Trophoblast cell (in vitro differentiated cells and primary cell): ENCODE measurements at regions not wholly inside any gene's neighbourhood (a gene's known extent, or its start where the extent isn't known, plus 50 kb on each side); places are given as distances from the start of the nearest gene placed in this dataset.

ENCODE experiments used
- DNase-seq, 2 donors: peaks; one replicate each; pipeline ENCODE4 v3.0.0-alpha.2; 2016
- H2AFZ ChIP-seq: 2 replicates; pipeline ENCODE4 v1.6.1; 2013; ENCODE audit warnings: low read length, moderate library complexity, mild to moderate bottlenecking; ENCODE audit not compliant: insufficient read depth, poor library complexity
- H2AK5ac ChIP-seq: 2 replicates; pipeline ENCODE4 v1.6.1; 2013; ENCODE audit warnings: mild to moderate bottlenecking, low read length
- H2BK120ac ChIP-seq: 2 replicates; pipeline ENCODE4 v1.6.1; 2013; ENCODE audit warnings: low read length, mild to moderate bottlenecking, moderate library complexity; ENCODE audit not compliant: insufficient read depth, poor library complexity
- H2BK12ac ChIP-seq: 2 replicates; pipeline ENCODE4 v1.6.1; 2013; ENCODE audit warnings: mild to moderate bottlenecking, low read length, moderate library complexity
- H2BK5ac ChIP-seq: 2 replicates; pipeline ENCODE4 v1.6.1; 2013; ENCODE audit warnings: low read length, low read depth, moderate library complexity, mild to moderate bottlenecking; ENCODE audit not compliant: poor library complexity
- H3K14ac ChIP-seq: 2 replicates; pipeline ENCODE4 v1.6.1; 2013; ENCODE audit warnings: mild to moderate bottlenecking, low read length
- H3K18ac ChIP-seq: 2 replicates; pipeline ENCODE4 v1.6.1; 2013; ENCODE audit warnings: mild to moderate bottlenecking, low read length
- H3K23ac ChIP-seq: 2 replicates; pipeline ENCODE4 v1.6.1; 2013; ENCODE audit warnings: low read length
- H3K27ac ChIP-seq: 2 replicates; pipeline ENCODE4 v1.5.1; 2013; ENCODE audit warnings: low read depth, mild to moderate bottlenecking, inconsistent platforms, low read length, moderate library complexity
- H3K27me3 ChIP-seq: 2 replicates; pipeline ENCODE4 v1.6.1; 2013; ENCODE audit warnings: inconsistent platforms, mild to moderate bottlenecking, low read length, moderate library complexity; ENCODE audit not compliant: insufficient read depth
- H3K36me3 ChIP-seq, 2 experiments: 1 replicate in 1 of 2; 2 replicates in 1 of 2; pipeline ENCODE4 v1.6.1; 2013; ENCODE audit warnings: low read length in 2 of 2, mild to moderate bottlenecking in 2 of 2, moderate library complexity in 1 of 2; ENCODE audit not compliant: insufficient read depth in 2 of 2, control insufficient read depth in 1 of 2
- H3K4ac ChIP-seq: 2 replicates; pipeline ENCODE4 v1.6.1; 2013; ENCODE audit warnings: low read depth, mild to moderate bottlenecking, low read length, moderate library complexity
- H3K4me1 ChIP-seq, 2 experiments: 1 replicate in 1 of 2; 2 replicates in 1 of 2; pipeline ENCODE4 v1.6.1; 2013; ENCODE audit warnings: low read length in 2 of 2, mild to moderate bottlenecking in 2 of 2, moderate library complexity in 1 of 2; ENCODE audit not compliant: insufficient read depth in 2 of 2, control insufficient read depth in 1 of 2
- H3K4me2 ChIP-seq: 2 replicates; pipeline ENCODE4 v1.6.1; 2013; ENCODE audit warnings: inconsistent platforms, mild to moderate bottlenecking, low read length, moderate library complexity
- H3K4me3 ChIP-seq: 2 replicates; pipeline ENCODE4 v1.5.1; 2013; ENCODE audit warnings: mild to moderate bottlenecking, low read depth, low read length, inconsistent platforms
- H3K79me1 ChIP-seq: one replicate; pipeline ENCODE4 v1.6.1; 2013; ENCODE audit warnings: low read length
- H3K79me2 ChIP-seq: 2 replicates; pipeline ENCODE4 v1.6.1; 2013; ENCODE audit warnings: low read length, mild to moderate bottlenecking; ENCODE audit not compliant: control insufficient read depth, insufficient read depth, poor library complexity
- H3K9ac ChIP-seq: 2 replicates; pipeline ENCODE4 v1.6.1; 2013; ENCODE audit warnings: mild to moderate bottlenecking, low read length
- H3K9me3 ChIP-seq: 2 replicates; pipeline ENCODE4 v1.6.1; 2013; ENCODE audit warnings: low read depth, mild to moderate bottlenecking, control low read depth, inconsistent platforms, low read length; ENCODE audit not compliant: insufficient read depth
- H4K12ac ChIP-seq: 2 replicates; pipeline ENCODE4 v1.6.1; 2013; ENCODE audit warnings: low read depth, mild to moderate bottlenecking, low read length, moderate library complexity
- H4K8ac ChIP-seq: 2 replicates; pipeline ENCODE4 v1.6.1; 2013; ENCODE audit warnings: low read depth, mild to moderate bottlenecking, low read length, moderate library complexity
- H4K91ac ChIP-seq: one replicate; pipeline ENCODE4 v1.6.1; 2013; ENCODE audit warnings: low read depth, mild to moderate bottlenecking, low read length, moderate library complexity
- WGBS: extraction: QIAGEN DNeasy Blood & Tissue Kit; methylation state at CpG from one replicate; pipeline ENCODE4 v1.1.7; 2013; ENCODE audit warnings: missing lambda C conversion rate; ENCODE audit not compliant: insufficient read length, insufficient coverage; ENCODE audit errors: extremely low coverage; 5-methylcytosine and 5-hydroxymethylcytosine counted together

GRCh38 chr6:105626295-105627158 is 223.6 kb upstream of the PREP start:
- Histone ChIP-seq H3K4me3 (no peak overlapping the region), H3K4me1 (no peaks in the 10 kb centered on the region), H3K14ac (no peak overlapping the region), H4K12ac (no peak overlapping the region), H3K18ac (no peak overlapping the region), H4K91ac (no peak overlapping the region), H3K9me3 (peaks cover 2% of the 10 kb centered on the region), H3K27ac (no peak overlapping the region), H3K79me1 (no peaks in the 10 kb centered on the region), H3K79me2 (no peaks in the 10 kb centered on the region), H2AK5ac (no peak overlapping the region), H2AFZ (no peak overlapping the region), H2BK5ac (no peak overlapping the region), H4K8ac (no peak overlapping the region), H3K4ac (no peak overlapping the region), H3K23ac (no peak overlapping the region), H3K4me2 (no peak overlapping the region), H3K27me3 (no peaks in the 10 kb centered on the region), H3K9ac (no peak overlapping the region), H2BK120ac (no peak overlapping the region), H3K36me3 (no peaks in the 10 kb centered on the region), H2BK12ac (no peak overlapping the region)
- no peak for DNase-seq
- WGBS = no CpG with 5 or more reads among the region's 2 CpGs

GRCh38 chr6:105624021-105624420 is 221.1 kb upstream of the PREP start:
- Histone ChIP-seq H2BK120ac (no peak overlapping the region), H3K27ac (no peak overlapping the region), H3K4ac (no peak overlapping the region), H2BK5ac (no peak overlapping the region), H3K36me3 (no peaks in the 10 kb centered on the region), H3K4me3 (no peak overlapping the region), H4K8ac (no peak overlapping the region), H3K4me1 (no peaks in the 10 kb centered on the region), H3K27me3 (no peaks in the 10 kb centered on the region), H3K9me3 (peaks cover 2% of the 10 kb centered on the region), H3K79me1 (no peaks in the 10 kb centered on the region), H3K9ac (no peak overlapping the region), H2BK12ac (no peak overlapping the region), H4K91ac (no peak overlapping the region), H3K14ac (no peak overlapping the region), H3K18ac (no peak overlapping the region), H2AK5ac (no peak overlapping the region), H3K4me2 (no peak overlapping the region), H2AFZ (no peak overlapping the region), H4K12ac (no peak overlapping the region), H3K23ac (no peak overlapping the region), H3K79me2 (no peaks in the 10 kb centered on the region)
- WGBS = no CpG with 5 or more reads among the region's 3 CpGs
- DNase-seq = no peak

DNA sequence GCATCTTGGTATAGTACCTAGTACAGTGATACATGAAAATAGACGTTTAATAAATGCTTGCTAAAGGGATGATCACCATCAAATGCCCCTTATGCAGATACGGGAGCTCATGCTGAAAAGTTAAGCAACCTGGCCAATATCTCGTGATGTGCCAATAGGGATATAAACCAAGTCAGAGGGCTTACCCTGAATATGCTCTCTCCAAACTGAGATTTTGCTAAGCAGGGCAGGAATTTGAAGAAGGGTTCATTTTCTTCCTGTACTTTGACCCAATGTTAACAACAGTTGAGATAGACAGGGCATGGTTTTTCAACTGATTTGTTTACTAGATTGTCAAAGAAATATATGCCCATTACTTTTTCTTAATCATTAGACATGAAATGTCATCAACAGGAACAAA is 219.3 kb upstream of the PREP start:
- whole genome bisulfite sequencing = no CpG with 5 or more reads among the region's 3 CpGs
- Histone ChIP-seq H3K36me3 (no peaks in the 10 kb centered on the region), H2AK5ac (no peak overlapping the region), H4K12ac (no peak overlapping the region), H2AFZ (no peak overlapping the region), H3K4me2 (no peak overlapping the region), H3K79me1 (no peaks in the 10 kb centered on the region), H2BK12ac (no peak overlapping the region), H3K27me3 (no peaks in the 10 kb centered on the region), H3K4me3 (no peak overlapping the region), H4K91ac (no peak overlapping the region), H3K27ac (no peak overlapping the region), H3K14ac (no peak overlapping the region), H3K9me3 (no peaks in the 10 kb centered on the region), H3K23ac (no peak overlapping the region), H3K4ac (no peak overlapping the region), H2BK5ac (no peak overlapping the region), H3K18ac (no peak overlapping the region), H2BK120ac (no peak overlapping the region), H4K8ac (no peak overlapping the region), H3K79me2 (no peaks in the 10 kb centered on the region), H3K4me1 (no peaks in the 10 kb centered on the region), H3K9ac (no peak overlapping the region)
- DNase-seq = no peak

GRCh38 chr6:105621564-105622175 is 218.8 kb upstream of the PREP start:
- H3K36me3 ChIP-seq = no peaks in the 10 kb centered on the region
- H3K9me3 ChIP-seq = no peaks in the 10 kb centered on the region
- H3K27me3 ChIP-seq = no peaks in the 10 kb centered on the region
- no peak overlapping the region for H3K4me2 ChIP-seq
- no peak overlapping the region for H3K23ac ChIP-seq
- no peak overlapping the region for H2AK5ac ChIP-seq
- H3K79me1 ChIP-seq = no peaks in the 10 kb centered on the region
- no peak overlapping the region for H3K14ac ChIP-seq
- WGBS = no CpG with 5 or more reads among the region's 6 CpGs
- no peak overlapping the region for H4K8ac ChIP-seq
- no peak overlapping the region for H3K4me3 ChIP-seq
- no peak overlapping the region for H4K12ac ChIP-seq
- no peaks in the 10 kb centered on the region for H3K79me2 ChIP-seq
- no peak overlapping the region for H2BK120ac ChIP-seq
- H2BK5ac ChIP-seq = no peak overlapping the region
- no peak for DNase-seq
- no peak overlapping the region for H3K18ac ChIP-seq
- H2BK12ac ChIP-seq = no peak overlapping the region
- H3K9ac ChIP-seq = no peak overlapping the region
- H3K27ac ChIP-seq = no peak overlapping the region
- no peak overlapping the region for H2AFZ ChIP-seq
- H3K4me1 ChIP-seq = no peaks in the 10 kb centered on the region
- no peak overlapping the region for H4K91ac ChIP-seq
- no peak overlapping the region for H3K4ac ChIP-seq
